Transverse colon (tissue), 4 donors: ENCODE measurements at regions not wholly inside any gene's neighbourhood (a gene's known extent, or its start where the extent isn't known, plus 50 kb on each side); places are given as distances from the start of the nearest gene placed in this dataset.

ENCODE experiments used
- EP300 ChIP-seq: sonication (generic); formaldehyde crosslinking; IDR thresholded peaks from one replicate; pipeline ENCODE4 v1.6.1; 2017; ENCODE audit warnings: antibody characterized with exemption, low read depth
- POLR2AphosphoS5 ChIP-seq, 3 donors: sonication (generic); formaldehyde crosslinking; IDR thresholded peaks; one replicate each; pipeline ENCODE4 v1.6.1; 2016; ENCODE audit warnings: antibody characterized with exemption in 3 of 3
- TF ChIP-seq, protein P1 (sequence below), 5 experiments: fragments of 200-600 bp in 3 of 5; fragments of 450-650 bp in 2 of 5; sonication (generic) in 3 of 5; IDR thresholded peaks; 1 replicate in 2 of 5; 2 replicates in 3 of 5; pipeline ENCODE4 v1.5.1; 2016 to 2017; ENCODE audit warnings: antibody characterized with exemption in 5 of 5, inconsistent platforms in 3 of 5, mild to moderate bottlenecking in 2 of 5, moderate library complexity in 1 of 5

DNA sequence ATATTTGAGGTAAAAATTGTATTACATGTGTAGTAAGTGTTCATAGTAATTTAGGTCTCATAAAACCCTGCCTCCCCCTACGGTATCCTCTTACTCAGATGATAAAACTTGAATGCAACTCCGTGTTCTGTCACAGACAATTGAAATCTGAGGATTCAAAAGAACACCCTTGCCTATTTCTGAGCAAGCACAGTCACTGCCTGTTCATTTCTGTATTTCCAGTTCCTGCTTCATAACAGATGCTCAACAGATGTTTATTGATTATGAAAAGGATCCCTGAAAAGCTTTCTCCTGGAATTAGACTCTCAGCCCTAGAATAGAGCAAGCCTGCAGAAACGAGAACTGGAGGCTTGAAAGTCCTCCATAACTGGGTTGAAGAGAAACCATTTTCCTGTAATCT, 144.1 kb upstream of the SPEF2 start:
- TF ChIP-seq, protein P1, sequence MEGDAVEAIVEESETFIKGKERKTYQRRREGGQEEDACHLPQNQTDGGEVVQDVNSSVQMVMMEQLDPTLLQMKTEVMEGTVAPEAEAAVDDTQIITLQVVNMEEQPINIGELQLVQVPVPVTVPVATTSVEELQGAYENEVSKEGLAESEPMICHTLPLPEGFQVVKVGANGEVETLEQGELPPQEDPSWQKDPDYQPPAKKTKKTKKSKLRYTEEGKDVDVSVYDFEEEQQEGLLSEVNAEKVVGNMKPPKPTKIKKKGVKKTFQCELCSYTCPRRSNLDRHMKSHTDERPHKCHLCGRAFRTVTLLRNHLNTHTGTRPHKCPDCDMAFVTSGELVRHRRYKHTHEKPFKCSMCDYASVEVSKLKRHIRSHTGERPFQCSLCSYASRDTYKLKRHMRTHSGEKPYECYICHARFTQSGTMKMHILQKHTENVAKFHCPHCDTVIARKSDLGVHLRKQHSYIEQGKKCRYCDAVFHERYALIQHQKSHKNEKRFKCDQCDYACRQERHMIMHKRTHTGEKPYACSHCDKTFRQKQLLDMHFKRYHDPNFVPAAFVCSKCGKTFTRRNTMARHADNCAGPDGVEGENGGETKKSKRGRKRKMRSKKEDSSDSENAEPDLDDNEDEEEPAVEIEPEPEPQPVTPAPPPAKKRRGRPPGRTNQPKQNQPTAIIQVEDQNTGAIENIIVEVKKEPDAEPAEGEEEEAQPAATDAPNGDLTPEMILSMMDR (IDR thresholded peaks at IDR 0.05) = no peak
- TF ChIP-seq POLR2AphosphoS5 (IDR thresholded peaks at IDR 0.05) (no peak), EP300 (no peak)
